ENCODE measurements at regions not wholly inside any gene's neighbourhood (a gene's known extent, or its start where the extent isn't known, plus 50 kb on each side); places are given as distances from the start of the nearest gene placed in this dataset.

DNA sequence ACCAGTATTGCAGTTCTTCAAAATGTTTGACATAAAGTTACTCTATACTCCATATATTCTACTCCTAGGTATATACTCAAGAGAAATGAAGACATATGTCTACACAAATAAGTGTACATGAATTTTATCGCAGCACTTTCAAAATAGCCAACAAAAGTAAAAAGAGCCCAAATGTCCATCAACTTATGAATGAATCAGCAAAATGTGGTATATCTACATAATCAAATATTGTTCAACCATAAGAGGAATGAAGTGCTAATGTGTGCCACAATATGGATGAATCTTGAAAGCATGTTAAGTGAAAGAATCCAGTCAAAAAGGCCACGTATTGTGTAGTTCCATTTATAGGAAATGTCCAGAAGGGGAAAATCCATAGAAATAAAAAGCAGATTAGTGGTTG is 98.6 kb upstream of the F3 start:
- no peak for TF ChIP-seq CTCF (IDR thresholded peaks at IDR 0.05; ENCODE audit: insufficient read depth, low read depth, low read length)
- DNase-seq (ENCODE audit: low read depth): no peak
- Histone ChIP-seq H3K27me3 (ENCODE audit: control insufficient read depth, insufficient read depth, low read length) (no peaks in the 10 kb centered on the region), H3K4me3 (ENCODE audit: low read depth, low read length) (no peak overlapping the region), H3K36me3 (ENCODE audit: control insufficient read depth, insufficient read depth, low read length) (no peaks in the 10 kb centered on the region)
- POLR2A ChIA-PET: no interaction called here
- CTCF ChIA-PET: no interaction called here

DNA sequence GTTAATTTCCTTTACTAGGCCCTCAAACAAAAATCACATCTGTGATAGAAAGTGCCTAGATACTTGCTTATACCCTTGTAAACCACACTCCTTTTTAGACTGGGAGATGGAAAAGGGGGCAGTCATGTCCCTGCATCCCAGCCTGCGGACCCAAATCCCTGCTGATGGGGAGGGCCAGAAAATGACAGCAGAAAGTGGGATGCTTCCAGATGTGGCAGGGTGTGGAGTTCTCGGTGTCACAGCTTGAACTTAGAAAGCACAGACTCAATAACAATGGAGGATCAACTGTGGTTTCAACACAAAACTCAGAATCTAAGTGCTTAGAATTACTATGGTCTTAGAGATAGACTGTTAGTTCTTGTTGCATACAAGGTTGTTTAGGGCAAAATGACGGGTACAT is 95.6 kb upstream of the F3 start:
- no peaks in the 10 kb centered on the region for H3K27me3 ChIP-seq (ENCODE audit: control insufficient read depth, insufficient read depth, low read length)
- DNase-seq (ENCODE audit: low read depth): no peak
- TF ChIP-seq CTCF (IDR thresholded peaks at IDR 0.05; ENCODE audit: insufficient read depth, low read depth, low read length): no peak
- POLR2A ChIA-PET: no interaction called here
- H3K4me3 ChIP-seq (ENCODE audit: low read depth, low read length): no peak overlapping the region
- CTCF ChIA-PET: no interaction called here
- no peaks in the 10 kb centered on the region for H3K36me3 ChIP-seq (ENCODE audit: control insufficient read depth, insufficient read depth, low read length)

DNA sequence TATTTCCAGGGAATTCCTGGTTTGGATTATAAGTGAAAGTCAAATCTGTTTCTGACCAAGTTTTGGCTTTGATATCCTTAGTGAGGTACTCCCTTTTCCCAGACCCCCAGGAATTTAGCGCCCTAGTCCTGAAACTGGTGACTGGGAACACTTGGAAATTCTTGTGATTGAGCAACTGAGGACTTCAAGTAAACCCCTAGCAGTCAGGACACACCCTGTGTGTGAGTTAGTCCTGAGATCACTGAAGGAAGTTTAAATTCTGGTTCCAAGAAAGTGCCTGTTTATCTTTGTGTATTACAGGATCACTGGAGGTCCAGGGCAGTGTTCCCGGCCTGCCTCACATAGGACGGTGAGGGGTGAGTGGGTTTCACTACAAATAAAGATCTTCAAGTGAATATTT is 95.1 kb upstream of the F3 start:
- CTCF ChIA-PET: interaction anchor here (0.8 kb wide), 2 partner anchors 55 to 95 kb away, joined by 3 read pairs; partner anchors contain the start of gene F3
- no peak for TF ChIP-seq CTCF (IDR thresholded peaks at IDR 0.05; ENCODE audit: insufficient read depth, low read depth, low read length)

GRCh38 chr1:94636100-94636499 is 94.5 kb upstream of the F3 start:
- Histone ChIP-seq H3K27me3 (ENCODE audit: control insufficient read depth, insufficient read depth, low read length) (no peaks in the 10 kb centered on the region), H3K4me3 (ENCODE audit: low read depth, low read length) (no peak overlapping the region), H3K36me3 (ENCODE audit: control insufficient read depth, insufficient read depth, low read length) (no peaks in the 10 kb centered on the region)
- TF ChIP-seq CTCF (IDR thresholded peaks at IDR 0.05; ENCODE audit: insufficient read depth, low read depth, low read length): no peak
- POLR2A ChIA-PET: no interaction called here
- CTCF ChIA-PET: interaction anchor here (0.8 to 1.2 kb wide), 5 partner anchors 54 to 161 kb away, joined by 3 read pairs; partner anchors contain the start of gene F3
- DNase-seq (ENCODE audit: low read depth): no peak

More for the DNA sequence above, 95.1 kb upstream of the F3 start:
- POLR2A ChIA-PET: no interaction called here
- Histone ChIP-seq H3K4me3 (ENCODE audit: low read depth, low read length) (no peak overlapping the region), H3K27me3 (ENCODE audit: control insufficient read depth, insufficient read depth, low read length) (no peaks in the 10 kb centered on the region), H3K36me3 (ENCODE audit: control insufficient read depth, insufficient read depth, low read length) (no peaks in the 10 kb centered on the region)
- DNase-seq (ENCODE audit: low read depth): no peak

DNA sequence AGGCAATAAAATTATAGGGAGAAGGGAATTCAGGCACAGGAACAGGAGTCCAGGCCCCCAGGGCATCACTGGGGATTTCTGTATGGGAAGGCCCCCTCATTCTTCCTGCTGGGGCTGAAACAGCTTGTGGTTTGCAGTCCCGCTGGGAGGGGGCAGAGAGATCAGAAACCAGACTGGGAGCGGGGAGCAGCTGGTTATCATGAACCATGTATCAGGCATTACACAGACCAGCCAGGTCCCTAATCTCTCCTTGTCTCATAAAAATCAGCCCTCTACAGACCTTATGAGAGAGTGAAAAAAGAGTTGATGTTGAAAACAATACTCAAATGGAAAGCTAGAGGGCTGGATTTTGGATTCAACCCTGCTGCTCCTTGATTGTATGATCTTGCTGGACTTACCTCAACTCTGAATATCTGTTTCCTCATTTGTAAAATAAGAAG is 93.4 kb upstream of the F3 start:
- Histone ChIP-seq H3K36me3 (ENCODE audit: control insufficient read depth, insufficient read depth, low read length) (no peaks in the 10 kb centered on the region), H3K27me3 (ENCODE audit: control insufficient read depth, insufficient read depth, low read length) (no peaks in the 10 kb centered on the region), H3K4me3 (ENCODE audit: low read depth, low read length) (no peak overlapping the region)
- ChIA-PET POLR2A (no interaction called here), CTCF (interaction anchor here (0.8 to 1.7 kb wide), 6 partner anchors 9 to 162 kb away, joined by 3 to 7 read pairs (median 3); no protein-coding TSS in a partner anchor)
- TF ChIP-seq CTCF (IDR thresholded peaks at IDR 0.05; ENCODE audit: insufficient read depth, low read depth, low read length): no peak
- no peak for DNase-seq (ENCODE audit: low read depth)

Measured in BJ (cell line).